Hematopoietic multipotent progenitor cell treated with erythropoietin and hydrocortisone succinate and interleukin-3 and kit ligand, for 6 days (in vitro differentiated cells): ENCODE measurements at regions not wholly inside any gene's neighbourhood (a gene's known extent, or its start where the extent isn't known, plus 50 kb on each side); places are given as distances from the start of the nearest gene placed in this dataset.

Experiments used
- DNase-seq: peaks from one replicate; pipeline ENCODE4 v3.0.0-alpha.2; 2015

DNA sequence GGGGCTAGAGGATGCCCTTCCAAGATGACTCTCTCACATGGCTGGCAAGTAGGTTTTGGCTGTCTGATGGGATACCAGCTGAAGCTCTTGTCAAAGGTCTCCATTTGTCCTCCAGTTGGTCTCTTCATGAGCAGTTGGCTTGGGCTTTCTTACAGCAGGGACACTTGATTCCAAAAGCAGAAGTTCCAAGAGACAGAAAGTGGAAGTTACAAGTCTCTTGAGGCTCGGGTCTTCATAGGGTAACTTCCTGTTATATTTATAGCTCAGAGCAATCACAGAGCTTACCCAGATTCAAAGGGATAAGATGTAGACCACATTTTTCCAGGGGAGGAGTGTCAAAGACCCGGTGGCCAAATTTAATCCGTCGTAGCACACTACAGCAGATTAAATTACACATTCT lies 440.0 kb downstream of the RFC3 start:
- peak; percentile 23 for DNase-seq

GRCh38 chr13:34258646-34259386 lies 440.9 kb downstream of the RFC3 start:
- no peak for DNase-seq

DNA sequence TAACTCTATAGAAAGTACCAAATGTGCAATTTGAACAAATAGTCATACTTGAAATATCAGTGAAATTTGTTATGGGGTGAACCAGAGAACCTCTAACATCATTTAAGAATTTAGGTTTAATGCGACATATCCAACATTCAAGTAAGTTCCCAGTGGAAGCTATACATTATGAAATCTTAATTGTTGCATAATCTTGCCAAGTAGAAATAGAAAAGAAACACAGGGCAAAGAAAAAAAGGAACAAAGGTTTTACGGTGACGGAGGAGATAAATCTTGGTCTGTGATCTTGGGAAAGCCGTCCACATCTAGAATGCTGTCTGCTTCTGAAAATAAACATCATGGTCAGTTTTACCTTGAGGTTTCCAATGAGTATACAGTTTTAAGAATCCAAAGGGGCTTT lies 445.7 kb downstream of the RFC3 start:
- no peak for DNase-seq

DNA sequence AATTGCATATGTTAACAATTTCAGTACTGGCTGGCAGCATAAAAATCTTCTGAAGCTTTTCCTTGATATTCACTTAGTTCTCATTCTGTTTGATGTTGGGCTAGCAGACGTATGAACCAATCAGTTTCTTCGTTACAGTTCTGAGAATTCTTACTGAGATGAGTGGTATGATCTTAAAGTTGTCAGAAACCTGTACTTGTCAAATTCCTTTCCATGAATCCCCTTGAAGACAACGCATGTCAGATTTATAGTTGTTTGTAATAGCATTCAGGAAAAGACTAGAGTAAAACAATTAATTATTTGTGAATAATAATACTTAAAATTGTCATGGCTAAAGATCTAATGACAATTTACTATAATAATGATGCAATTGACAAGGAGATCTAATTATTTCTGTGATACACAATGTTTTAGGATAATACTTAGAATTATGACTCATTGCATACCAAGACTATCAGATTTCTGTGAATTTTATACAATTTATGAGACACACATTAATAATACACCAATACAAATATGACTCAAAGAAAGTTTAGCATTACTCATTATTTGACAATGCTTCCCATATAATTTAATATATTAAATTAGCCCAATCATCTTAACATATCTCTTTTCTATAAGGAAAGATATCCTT lies 447.2 kb downstream of the RFC3 start:
- no peak for DNase-seq

GRCh38 chr13:34276764-34277163 lies 458.8 kb downstream of the RFC3 start:
- no peak for DNase-seq

DNA sequence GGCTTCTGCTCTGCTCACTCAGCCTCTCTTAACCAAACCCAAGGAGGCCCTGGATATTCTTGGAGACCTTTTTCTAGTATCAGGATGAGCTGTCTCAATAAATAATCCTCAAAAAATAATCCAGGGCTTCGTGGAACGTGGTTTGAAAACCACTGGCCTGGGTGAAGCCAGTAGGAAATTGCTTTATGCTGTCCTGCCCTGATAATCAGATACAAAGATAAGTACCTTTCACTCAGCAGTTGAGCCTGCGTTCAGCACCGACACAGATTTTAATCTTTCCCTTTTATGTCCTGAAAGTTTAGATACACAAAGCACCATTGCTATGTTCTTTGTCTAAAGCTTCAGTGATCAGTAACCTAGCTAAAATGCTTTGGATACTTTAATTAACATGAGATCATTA lies 460.0 kb downstream of the RFC3 start:
- DNase-seq = no peak

DNA sequence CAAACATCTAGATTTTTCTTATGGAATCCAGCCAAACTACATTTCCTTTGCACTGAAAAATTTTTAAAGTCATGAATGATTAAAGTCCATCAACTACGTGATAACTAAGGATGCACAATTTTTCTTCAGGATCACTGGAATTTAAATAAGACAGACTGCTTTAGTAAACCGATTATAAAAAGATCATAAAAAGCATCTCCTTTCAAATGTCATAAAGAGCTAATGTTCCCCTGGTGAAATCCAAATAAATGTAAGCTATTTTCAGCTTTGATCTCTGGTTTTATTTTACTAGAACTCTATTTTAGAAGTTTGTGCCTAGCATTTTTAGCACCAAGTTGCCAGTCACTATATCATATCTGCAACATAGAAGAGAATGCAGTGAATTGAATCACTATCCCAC lies 460.8 kb downstream of the RFC3 start:
- no peak for DNase-seq

DNA sequence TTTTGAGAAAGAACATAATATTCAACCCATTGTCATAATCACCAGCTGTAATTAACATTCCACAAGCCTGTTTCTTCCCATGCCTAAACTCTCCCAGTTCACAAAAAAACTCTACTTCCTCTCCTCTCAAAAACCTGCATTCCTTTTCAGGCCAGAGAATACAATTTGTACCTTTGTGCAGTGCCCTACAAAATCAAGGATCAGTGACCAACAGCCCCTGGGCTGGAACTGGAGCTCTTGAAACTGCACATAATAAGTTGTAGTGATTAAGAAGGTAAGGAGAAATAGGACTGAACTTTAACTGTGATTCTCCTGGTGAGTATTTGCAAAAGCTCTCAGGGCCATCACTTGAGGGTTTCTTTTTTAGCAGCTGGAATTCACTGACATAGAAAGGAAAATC lies 472.7 kb downstream of the RFC3 start:
- DNase-seq = no peak

GRCh38 chr13:34294483-34295129 lies 476.7 kb downstream of the RFC3 start:
- DNase-seq = no peak

- DNase-seq = no peak
These were observed 482.6 kb downstream of the RFC3 start for GRCh38 chr13:34300559-34300958.

- no peak for DNase-seq
These were observed 484.6 kb downstream of the RFC3 start for GRCh38 chr13:34302596-34302995.

DNA sequence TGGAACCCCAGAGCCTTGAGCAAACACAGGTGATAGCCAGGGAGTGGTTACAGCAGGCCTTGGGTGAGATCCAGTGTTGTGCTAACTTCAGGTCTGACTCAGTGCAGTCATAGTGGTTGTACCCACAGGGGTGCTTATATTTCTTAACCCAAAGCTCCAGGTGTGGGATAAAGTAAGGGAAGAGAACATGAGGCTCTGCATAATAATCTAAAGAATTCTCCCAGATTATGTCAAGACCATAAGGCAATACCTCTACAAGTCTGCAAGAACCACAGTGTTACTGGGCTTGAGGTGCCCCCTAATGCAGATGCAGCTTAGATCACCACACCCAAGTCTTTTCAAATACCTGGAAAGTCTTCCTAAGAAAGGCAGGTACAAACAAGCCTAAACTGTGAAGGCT lies 485.4 kb downstream of the RFC3 start:
- no peak for DNase-seq

DNA sequence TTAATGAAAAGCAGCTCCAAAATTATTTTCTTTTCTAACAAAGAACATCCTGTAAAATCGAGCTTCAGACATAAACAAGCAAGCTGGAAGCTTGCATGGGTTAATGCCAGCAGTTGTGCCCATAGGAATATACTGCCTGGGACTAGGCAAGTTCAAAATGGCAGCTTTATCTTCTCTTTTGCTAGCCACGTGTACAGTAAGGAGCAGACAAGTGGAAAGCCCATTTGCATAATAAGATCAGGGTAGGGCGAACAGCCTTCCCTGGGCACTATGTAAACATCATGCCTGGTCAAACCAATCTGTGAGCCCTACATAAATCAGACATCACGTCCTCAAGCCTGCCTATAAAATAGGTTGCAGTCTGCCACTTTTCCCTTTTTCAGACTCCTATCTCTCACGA lies 489.7 kb downstream of the RFC3 start:
- DNase-seq = no peak

DNA sequence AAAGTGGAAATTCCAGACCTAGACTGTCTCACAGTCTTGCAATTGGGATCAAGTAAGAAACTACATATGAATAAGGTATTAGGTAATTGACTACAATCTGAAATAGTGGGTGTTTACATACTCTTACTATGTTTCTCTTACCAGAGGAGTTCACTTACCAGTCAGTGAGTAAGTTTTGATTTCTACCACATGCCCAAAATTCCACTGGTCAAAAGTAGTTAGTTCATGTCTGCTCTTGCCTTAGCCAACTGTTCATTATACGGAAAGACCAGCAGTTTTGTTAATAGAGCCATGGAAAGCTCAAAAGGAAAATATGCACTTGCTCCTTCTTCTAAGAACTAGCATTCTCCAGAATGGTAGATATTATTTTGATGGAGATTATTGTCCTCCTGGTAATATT lies 490.8 kb downstream of the RFC3 start:
- no peak for DNase-seq

DNA sequence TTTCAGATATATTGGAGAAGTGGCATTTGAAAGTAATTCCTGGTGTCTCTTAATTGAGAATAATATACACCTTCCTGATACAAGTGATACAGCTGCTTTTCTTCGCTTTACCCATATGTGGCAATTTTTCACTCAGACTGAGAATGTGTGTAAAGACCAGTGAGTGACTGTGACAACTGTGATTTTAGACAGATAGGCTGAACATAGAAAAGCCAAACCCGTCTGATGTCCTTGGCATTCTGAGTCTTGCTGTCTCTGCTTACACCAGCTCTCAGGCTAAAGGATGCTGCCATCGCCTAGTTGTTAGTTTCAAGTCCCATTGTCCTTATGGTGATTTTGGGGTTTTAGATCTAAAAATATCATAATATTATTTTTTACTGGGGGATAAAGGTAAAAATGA lies 492.6 kb downstream of the RFC3 start:
- no peak for DNase-seq

- DNase-seq = no peak
These were observed 493.3 kb downstream of the RFC3 start for GRCh38 chr13:34311251-34311650.

DNA sequence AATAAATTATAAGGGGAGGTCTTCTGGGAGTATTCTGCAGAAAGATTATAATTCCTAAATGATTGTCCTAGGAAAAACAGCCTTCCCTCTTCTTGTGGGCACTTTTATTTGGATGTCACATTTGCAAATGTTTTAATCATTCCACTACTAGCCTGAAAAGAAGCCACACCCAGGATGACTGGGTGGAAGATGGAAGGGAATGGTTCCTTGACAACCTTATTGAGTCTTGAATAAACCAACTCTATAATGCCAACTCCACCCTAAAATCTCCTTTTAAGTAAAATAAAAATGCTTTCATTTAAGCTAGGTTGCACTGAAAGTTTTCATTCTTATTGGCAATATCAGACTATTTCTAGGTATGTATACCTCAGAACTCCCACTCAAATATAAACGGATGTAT lies 494.6 kb downstream of the RFC3 start:
- DNase-seq = no peak

DNA sequence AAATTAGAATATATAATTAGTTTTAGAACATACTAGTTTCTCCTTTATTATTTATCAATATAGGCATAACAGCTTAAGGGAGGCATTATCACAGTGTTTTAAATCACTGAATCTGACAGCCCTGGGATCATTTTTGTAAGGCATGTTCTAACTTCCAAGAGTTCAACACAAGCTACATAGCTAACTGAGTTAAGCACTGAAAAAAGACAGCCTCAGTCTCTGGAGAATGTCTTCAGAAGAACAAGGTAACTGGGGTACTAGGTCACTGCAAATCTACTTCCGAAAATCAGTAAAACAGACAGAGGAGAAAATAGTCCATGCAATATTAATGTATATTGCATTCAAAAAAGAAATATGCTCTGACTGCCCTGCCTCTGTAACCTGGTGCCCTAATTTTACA lies 502.1 kb downstream of the RFC3 start:
- DNase-seq = no peak

DNA sequence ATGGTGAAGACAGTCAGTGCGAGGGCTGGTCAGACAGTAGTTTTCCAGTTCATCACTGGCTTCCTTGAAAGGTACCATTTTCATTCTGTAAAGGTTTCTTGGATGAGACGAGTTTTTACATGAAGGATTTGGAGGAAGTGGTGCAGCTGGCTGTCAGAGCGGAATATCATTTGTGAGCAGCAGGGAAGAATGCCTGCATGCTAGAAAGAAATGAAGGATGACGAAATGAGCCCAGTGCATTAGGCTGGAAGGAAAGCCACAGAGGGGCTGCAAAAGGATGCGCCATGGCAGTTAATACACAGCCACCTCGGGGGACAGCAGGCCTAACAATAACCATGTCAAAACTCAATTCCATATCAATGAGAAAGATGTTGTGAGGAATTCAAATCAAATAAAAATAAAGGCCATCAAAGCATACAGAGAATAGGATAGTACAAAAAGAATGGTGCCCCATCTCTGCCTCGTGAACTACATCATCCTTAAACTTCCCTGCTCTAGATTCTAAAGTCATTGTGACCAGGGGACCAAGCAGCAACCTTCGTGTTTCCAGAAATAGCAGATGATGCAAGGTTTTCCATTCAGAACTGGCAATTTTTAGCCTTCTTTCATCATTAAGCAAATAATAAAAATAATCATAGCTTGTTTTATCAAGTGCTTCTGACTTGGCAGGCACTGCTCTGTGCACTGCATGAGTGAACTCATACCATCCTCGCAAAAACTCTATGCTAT lies 504.2 kb downstream of the RFC3 start:
- DNase-seq = no peak

- DNase-seq = no peak
These were observed 504.8 kb downstream of the RFC3 start for GRCh38 chr13:34322743-34323074.

GRCh38 chr13:34335014-34336007 lies 517.4 kb downstream of the RFC3 start:
- DNase-seq = no peak

DNA sequence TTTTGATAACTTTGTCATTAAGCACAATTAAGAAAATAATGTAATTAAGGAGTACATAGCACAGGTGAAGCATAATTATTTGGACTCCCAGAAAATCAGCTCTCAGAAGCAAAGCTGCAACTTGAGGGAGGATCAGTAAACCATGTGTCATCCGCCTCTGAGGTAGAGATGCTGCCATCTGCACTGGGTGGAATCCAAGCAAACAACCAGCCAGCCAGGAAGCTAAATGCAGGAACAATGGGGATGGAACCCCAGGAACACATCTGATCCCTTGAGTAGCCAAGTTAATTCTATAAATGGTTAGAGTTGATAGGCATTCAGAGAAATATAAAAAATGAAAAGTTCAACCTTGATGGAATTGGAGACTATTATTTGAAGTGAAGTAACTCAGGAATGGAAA lies 520.2 kb downstream of the RFC3 start:
- DNase-seq = no peak

- DNase-seq = no peak
These were observed 522.6 kb downstream of the RFC3 start for GRCh38 chr13:34340534-34340933.
